ENCODE measurements at regions not wholly inside any gene's neighbourhood (a gene's known extent, or its start where the extent isn't known, plus 50 kb on each side); places are given as distances from the start of the nearest gene placed in this dataset.

DNA sequence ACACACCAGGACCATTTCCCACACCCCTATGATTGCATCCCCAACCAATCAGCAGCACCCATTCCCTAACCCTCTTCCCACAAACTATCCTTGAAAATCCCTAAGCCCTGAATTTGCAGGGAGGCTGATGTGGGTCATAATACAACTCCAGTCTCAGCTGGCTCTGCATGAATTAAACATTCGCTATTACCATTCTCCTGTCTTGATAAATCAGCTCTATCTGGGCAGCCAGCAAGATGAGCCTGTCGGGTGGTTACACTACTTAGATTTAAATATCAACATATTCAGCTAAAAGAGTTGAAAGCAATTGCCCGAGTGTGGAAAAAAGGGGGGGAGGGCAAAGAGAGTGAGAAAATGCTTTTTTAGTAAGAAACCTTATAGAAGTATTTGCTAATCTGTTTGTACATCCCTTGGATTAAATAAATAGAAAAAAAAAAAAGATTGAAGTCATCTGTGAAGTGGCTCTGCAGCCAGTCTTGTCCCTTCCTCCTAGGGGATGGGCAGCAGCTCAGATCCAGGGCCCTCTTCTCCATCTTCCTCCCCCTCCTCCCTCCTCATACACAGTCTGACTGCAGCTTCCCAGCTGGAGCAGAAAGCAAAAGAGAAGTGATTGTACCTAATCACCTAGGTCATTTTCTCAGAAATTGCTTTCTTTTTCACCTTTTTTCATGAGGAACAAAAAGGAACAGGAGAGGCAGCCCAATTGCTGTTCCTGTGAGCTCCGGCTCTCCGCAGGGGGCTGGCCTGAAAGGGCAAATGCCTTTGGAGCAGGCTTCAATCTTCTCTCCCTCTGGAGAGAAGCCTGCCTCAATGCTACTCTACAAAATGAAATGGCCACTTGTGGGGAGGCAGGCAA lies 356.6 kb upstream of the SULF2 start:
- Histone ChIP-seq H3K27ac (no peak overlapping the region), H3K4me1 (no peaks in the 10 kb centered on the region), H3K27me3 (no peaks in the 10 kb centered on the region), H3K9me3 (no peaks in the 10 kb centered on the region), H3K36me3 (no peaks in the 10 kb centered on the region), H3K4me3 (no peak overlapping the region)
- TF ChIP-seq, protein P1, sequence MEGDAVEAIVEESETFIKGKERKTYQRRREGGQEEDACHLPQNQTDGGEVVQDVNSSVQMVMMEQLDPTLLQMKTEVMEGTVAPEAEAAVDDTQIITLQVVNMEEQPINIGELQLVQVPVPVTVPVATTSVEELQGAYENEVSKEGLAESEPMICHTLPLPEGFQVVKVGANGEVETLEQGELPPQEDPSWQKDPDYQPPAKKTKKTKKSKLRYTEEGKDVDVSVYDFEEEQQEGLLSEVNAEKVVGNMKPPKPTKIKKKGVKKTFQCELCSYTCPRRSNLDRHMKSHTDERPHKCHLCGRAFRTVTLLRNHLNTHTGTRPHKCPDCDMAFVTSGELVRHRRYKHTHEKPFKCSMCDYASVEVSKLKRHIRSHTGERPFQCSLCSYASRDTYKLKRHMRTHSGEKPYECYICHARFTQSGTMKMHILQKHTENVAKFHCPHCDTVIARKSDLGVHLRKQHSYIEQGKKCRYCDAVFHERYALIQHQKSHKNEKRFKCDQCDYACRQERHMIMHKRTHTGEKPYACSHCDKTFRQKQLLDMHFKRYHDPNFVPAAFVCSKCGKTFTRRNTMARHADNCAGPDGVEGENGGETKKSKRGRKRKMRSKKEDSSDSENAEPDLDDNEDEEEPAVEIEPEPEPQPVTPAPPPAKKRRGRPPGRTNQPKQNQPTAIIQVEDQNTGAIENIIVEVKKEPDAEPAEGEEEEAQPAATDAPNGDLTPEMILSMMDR (IDR thresholded peaks at IDR 0.05), result no peak
- TF ChIP-seq POLR2A (IDR thresholded peaks at IDR 0.05), result no peak
- 30% methylated on average over 4 of the region's 5 CpGs for WGBS (ENCODE audit: insufficient coverage, low coverage, low lambda C conversion rate, missing lambda C conversion rate)
- DNase-seq (no peak), ATAC-seq (no peak)
- intact Hi-C loops (cut with DNase I), result no loop called here

DNA sequence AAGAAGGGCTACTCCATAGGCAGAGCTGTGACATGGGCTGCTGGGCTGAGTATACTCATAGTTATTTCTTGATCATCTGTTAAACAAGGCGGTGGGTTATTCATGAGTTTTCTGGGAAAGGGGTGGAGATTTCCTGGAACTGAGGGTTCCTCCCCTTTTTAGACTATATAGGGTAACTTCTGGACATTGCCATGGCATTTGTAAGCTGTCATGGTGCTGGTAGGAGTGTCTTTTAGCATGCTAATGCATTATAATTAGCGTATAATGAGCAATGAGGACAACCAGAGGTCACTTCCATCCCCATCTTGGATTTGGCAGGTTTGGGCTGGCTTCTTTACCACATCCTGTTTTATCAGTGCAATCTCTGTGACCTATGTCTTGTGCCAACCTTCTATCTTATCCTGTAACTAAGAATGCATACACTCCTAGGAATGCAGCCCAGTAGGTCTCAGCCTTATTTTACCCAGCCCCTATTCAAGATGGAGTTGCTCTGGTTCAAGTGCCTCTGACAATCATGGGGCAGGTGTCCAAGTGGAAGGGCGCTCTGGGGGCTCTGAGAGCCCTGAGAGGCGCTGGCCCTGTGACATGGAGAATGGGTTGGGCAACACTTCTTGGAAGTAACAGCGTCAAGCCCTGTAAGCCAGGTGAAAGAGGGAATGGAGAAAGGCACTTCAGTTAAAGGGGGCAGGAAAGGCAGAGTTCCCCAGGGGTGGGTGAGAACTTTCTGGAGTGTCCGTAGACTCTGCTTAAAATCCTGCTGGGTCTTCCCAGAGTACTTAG lies 354.2 kb upstream of the SULF2 start:
- Histone ChIP-seq H3K4me3 (no peak overlapping the region), H3K27me3 (no peaks in the 10 kb centered on the region), H3K4me1 (no peaks in the 10 kb centered on the region), H3K27ac (no peak overlapping the region), H3K9me3 (no peaks in the 10 kb centered on the region), H3K36me3 (no peaks in the 10 kb centered on the region)
- no peak for TF ChIP-seq POLR2A (IDR thresholded peaks at IDR 0.05)
- TF ChIP-seq, protein P1 (IDR thresholded peaks at IDR 0.05), result no peak
- intact Hi-C loops (cut with DNase I), result no loop called here
- DNase-seq, result no peak
- 75% methylated on average over 4 of the region's 6 CpGs for WGBS (ENCODE audit: insufficient coverage, low coverage, low lambda C conversion rate, missing lambda C conversion rate)
- no peak for ATAC-seq

DNA sequence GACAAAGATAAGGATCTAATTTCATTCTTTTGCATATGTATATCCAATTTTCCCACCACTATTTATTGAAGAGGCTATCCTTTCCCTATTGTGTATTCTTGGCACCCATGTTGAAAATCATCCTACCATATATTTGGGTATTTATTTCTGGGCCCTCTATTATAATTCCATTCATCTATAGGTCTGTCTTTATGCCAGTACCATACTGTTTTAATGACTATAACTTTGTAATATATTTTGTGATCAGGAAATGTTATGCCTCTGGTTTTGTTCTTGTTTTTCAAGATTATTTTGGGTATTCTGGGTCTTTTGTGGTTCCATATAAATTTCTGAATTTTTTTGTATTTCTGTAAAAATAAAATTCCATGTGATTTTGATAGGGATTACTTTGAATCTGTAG lies 347.6 kb upstream of the SULF2 start:
- TF ChIP-seq, protein P1 (IDR thresholded peaks at IDR 0.05), result no peak
- TF ChIP-seq POLR2A (IDR thresholded peaks at IDR 0.05), result no peak
- ATAC-seq (no peak), DNase-seq (no peak)
- Histone ChIP-seq H3K4me3 (no peak overlapping the region), H3K4me1 (no peaks in the 10 kb centered on the region), H3K9me3 (no peaks in the 10 kb centered on the region), H3K27ac (no peak overlapping the region), H3K36me3 (no peaks in the 10 kb centered on the region), H3K27me3 (no peaks in the 10 kb centered on the region)
- intact Hi-C loops (cut with DNase I), result no loop called here

DNA sequence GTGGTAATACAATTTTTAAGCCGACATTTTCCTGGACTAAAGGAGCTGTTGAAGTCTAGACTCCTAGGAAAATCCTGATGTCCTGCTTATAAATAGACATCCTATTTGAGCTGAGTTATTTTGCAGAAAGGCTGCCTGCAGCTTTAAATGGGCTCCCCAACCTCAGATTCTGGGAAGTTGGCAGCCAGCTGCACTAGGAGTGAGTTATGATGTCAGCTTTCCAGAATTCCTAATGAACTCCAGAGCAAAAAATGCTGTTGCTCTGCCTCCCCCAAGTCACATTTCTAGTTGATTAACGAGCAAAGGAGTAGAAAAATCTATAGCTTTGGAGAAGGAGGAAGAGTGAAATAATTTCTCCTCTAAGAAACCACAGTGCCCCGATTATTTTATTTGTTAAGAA lies 346.3 kb upstream of the SULF2 start:
- DNase-seq (no peak), ATAC-seq (no peak)
- TF ChIP-seq POLR2A (IDR thresholded peaks at IDR 0.05), result no peak
- TF ChIP-seq, protein P1 (IDR thresholded peaks at IDR 0.05), result no peak
- no peaks in the 10 kb centered on the region for H3K4me1 ChIP-seq
- 59% methylated on average over 3 of the region's 3 CpGs for WGBS (ENCODE audit: insufficient coverage, low coverage, low lambda C conversion rate, missing lambda C conversion rate)
- intact Hi-C loops (cut with DNase I), result no loop called here
- no peak overlapping the region for H3K4me3 ChIP-seq
- H3K27me3 ChIP-seq, result no peaks in the 10 kb centered on the region
- H3K27ac ChIP-seq, result no peak overlapping the region
- H3K9me3 ChIP-seq, result no peaks in the 10 kb centered on the region
- no peaks in the 10 kb centered on the region for H3K36me3 ChIP-seq

All from right lobe of liver (tissue), 6 donors.